ENCODE measurements at regions not wholly inside any gene's neighbourhood (a gene's known extent, or its start where the extent isn't known, plus 50 kb on each side); places are given as distances from the start of the nearest gene placed in this dataset.
"Not testable (repeated sequence)": the region's sequence is repeated elsewhere in the genome, so short reads cannot be mapped to it uniquely, and the experiment has no call there.

DNA sequence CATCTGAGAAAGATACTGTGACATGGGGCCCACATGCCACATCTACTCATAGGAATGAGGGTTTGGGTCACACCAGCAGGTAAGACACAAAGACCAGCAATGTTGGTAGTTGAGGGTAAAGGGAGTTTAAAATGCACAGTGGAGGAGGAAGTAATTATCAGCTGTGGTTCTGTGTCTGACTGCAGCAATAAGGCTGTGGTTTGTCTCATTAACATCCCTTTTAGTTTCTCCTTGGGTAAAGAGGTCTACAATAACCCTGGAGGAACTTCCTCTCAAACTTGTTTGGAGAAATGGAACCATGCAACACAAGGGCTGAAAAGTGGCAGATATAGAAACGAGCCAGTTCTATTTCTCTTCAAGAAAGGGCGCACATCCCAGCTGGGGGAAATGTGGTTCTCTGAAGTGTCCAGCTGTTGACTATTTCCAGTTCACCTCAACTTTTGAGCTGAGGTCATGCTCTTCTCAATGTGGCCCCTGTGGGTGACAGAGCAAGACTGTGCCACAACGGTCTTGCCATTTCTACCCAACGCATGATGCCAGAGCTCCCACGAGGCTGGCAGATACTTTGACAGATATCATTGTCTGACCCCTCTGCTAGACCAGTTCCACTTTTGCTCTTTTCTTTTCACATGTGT, 234.3 kb downstream of the SQOR start:
- peak; percentile 66 for DNase-seq

DNA sequence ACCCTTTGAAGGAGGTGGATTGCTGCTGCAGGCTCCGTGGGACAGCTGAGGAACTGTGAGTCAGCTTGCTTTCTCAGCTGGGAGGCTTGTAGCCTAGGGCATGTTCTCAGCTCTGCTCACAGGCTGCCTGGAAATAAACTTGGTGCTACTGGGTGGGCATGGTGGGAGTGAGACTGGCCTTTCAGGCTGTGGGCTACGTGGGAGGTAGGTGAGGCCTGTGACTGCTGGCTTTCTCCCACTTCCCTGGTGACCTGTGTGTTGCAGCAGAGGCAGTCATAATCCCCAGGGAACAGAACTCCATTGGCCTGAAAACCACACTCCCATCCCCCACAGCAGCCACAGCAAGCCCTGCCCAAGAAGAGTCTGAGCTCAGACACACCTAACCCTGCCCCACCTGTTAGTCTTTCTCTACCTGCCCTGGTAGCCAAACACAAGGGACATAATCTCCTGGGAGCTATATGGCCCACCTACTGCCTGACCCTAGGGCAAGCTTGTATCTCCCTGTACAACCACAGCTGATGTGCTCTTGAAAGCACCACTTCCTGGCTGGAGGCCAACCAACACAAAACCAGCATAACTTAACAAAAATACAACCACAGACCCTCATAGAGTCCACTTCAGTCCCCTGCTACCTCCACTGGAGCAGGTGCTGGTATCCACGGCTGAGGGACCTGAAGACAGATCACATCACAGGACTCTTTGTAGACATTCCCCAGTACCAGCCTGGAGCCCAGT, 236.5 kb downstream of the SQOR start:
- no peak for DNase-seq

DNA sequence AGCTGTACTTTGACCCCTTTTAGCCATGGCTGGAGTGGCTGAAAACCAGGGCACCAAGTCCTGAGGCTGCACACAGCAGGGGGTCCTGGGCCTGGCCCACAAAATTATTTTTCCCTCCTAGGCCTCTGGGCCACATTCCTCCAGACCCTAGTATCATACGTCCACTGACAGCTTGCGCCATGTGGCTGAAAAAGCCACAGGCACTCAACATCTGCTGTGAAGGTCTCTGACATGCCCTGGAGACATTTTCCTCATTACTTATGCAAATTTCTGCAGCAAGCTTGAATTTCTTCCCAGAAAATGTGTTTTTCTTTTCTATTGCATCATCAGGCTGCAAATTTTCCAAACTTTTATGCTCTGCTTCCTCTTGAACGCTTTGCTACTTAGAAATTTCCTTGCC, 239.0 kb downstream of the SQOR start:
- no peak for DNase-seq

DNA sequence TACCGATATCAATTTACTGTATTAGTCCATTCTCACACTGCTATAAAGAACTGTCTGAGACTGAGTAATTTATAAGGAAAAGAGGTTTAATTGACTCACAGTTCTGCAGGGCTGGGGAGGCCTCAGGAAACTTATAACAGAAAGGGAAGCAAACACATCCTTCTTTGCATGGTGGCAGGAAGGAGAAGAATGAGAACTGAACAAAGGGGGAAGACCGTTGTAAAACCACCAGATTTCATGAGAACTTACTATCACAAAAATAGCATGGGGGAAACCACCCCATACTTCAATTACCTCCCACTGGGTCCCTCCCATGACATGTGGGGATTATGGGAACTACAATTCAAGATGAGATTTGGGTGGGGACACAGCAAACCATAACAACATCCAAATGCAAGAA, 239.7 kb downstream of the SQOR start:
- not testable (repeated sequence) for DNase-seq

DNA sequence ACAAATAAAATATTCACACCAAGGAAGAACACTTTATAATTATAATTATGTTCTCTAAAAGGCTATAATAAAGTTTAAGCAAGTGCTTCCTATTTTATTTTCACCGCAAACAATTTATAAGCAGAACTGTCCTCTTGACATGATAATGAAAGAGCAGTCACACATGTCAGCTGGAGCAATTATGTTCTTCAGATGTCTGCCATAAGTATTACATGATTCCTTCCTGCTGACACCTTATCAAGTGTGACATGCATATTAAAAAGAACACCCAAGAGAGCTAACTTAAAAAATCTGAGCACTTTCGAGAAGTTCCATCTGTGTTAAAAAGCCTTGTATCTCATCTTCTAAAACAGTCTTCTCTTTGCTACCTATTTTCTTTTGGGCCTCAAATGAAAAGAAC, 249.5 kb downstream of the SQOR start:
- no peak for DNase-seq

DNA sequence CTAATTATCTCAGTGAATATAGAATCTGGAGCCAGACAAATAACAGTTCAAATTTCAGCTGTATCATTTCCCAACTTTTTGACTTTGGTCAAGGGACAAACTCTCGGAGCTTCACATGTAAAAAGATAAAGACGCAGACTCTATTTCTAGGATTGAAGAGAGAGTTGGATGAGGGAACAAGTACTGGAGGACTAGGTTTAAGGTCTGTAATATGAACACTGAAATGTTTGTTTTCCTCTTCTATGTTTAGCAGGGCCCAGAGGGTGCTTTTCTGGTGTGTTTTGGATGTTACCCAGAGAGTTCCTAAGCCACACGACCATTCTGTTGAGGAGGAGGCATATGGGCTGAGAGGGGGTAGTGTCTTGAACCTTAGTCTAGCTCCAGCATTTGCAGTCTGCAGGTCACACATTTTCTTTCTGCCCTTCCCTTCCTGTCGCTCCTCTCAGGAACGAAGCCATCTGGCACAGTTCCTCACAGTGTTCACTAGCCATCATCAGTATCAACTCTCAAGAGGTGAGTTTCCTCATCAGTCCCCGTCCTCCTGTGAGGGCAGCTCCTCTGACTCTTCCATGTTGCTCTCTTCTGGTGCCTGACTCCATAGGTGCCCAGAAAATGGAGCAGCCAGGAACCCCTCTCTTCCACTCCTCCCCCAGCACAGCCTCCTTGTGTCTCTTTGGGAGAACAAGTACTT, 250.1 kb downstream of the SQOR start:
- no peak for DNase-seq

DNA sequence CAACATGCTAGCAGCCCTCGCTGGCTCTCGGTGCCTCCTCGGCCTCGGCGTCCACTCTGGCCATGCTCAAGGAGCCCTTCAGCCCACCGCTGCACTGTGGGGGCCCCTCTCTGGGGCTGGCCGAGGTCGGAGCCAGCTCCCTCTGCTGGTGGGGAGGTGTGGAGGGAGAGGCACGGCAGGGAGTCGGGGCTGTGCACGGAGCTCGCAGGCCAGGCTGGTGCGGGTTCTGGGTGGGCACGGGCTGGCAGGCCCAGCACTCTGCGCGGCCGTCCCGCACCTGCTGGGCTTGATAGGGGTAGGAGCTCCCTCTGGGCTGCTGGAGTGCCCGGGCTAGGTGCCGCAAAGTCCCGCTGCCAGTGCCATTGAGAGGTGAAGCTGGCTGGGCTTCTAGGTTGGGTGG, 251.0 kb downstream of the SQOR start:
- no peak for DNase-seq

DNA sequence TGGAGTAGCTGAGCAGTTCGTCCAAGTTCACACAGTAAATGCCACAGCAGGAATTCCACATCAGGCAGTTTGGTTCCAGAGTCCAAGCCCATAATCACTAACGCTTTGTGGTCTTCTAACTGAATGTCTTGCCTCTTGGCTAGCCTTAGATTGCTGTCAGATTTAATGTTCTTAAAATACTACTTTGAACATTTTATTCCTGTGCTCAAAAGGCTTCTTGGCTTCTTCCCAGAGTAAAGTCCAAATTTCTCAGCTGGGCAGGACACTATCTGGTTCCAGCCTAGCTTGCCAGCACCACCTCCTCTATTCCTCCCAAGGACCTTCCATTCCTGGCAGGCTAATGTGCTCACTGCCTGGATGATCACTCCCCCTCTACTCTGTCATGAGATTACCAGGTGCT, 256.9 kb downstream of the SQOR start:
- no peak for DNase-seq

DNA sequence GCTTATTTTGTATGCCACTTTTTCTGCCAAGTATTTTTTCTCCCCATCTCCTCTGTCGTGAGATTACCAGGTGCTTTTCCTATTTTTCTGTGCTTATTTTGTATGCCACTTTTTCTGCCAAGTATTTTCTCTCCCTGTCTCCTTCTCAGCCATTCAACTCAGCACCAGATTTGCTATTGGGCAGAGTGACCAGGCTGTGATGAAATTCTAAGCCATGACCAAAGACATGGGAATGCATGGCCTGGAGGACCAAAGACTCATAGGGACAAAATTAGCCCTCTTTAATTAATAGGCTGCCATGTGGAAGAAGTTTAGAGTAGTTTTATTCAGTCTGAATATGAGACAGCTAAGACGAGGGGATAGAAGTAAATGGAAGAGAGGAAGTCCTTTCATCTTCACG, 257.4 kb downstream of the SQOR start:
- no peak for DNase-seq

DNA sequence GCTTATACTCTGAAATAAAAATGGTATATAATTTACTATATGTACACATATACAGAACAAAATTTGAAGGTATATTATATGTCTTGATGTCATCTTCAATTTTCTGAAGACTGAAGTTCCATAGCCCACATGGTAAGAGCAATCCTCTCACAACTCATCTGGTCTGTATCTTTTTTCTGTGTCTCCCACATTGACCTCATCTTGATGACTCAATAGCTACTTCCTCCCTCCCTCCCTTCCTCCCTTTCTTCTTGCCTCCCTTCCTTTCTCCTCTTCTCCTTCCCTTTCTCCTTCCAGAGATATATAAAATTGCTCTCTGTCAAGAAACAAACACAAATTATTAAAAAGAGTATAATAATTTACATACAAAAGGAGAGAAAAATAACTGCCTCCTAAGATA, 268.5 kb downstream of the SQOR start:
- DNase-seq: peak; percentile 9

DNA sequence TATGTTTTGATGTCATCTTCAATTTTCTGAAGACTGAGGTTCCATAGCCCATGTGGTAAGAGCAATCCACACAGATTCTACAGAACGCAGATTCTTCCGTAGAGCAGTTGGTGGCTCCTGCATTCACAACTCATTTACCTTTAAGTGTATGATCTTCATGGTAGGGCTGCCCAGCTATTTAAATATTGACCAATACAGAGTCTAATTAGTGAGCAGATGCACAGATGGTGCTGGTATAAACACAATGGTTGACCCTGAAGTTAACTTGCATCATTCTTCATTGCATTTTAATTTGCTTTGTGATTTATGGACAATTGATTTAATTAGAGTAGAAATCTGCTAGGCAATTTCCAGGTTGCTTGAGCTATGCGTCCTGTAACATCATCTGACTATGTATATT, 269.2 kb downstream of the SQOR start:
- no peak for DNase-seq

DNA sequence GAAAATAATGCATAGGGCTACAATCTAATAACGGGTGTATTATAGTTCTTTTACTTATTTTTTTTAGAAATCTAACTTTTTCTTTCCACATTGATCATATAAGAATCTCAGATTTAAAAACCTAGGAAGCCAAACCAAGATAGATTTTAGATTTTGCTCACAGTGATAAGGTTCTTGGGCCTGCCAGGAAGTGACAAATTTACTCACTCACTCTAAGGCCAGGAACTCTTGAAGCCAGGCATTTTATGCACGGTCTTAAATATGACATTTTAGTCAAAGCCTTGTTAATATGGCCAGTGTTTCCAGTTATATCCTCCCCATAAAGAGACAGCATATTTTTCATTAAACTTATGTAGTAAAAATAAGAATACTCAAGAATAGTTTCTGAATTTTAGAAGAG, 271.4 kb downstream of the SQOR start:
- no peak for DNase-seq

DNA sequence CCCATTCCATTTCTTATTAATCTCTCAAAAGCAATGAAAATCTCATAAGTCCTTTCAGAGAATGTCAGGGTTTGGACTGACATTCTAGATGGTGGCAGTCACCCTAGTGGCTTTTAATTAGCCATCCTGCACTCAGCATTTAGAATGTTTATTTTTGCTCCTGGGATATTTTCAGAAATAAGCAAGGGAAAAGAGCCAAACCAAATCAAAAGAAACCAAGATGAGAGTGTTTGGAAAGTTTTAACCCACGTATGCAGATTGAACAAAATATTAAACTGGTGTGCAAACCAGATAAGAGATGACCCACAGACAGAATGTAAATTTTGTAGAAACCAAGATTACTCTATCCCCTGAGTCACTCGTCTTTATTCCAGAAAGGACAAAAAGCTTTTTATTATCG, 275.8 kb downstream of the SQOR start:
- no peak for DNase-seq

DNA sequence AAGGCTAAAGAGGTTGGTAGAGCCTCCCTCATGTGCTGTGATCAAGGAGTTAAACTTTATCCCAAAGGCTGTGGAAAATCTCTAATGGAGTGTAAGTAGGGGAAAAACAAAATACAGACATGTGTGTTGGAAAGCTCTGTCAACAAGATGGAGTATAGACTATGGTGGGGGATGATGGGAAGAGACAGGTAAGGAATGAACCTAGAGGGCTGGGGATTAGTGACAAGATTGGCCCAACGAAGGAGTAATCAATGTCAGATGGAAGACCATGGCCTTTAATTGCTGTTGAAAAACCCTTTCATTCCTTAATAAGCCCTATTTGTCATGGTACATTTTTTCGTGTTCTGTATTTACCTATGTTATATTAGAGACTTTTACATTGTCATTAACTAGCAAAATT, 278.6 kb downstream of the SQOR start:
- no peak for DNase-seq

DNA sequence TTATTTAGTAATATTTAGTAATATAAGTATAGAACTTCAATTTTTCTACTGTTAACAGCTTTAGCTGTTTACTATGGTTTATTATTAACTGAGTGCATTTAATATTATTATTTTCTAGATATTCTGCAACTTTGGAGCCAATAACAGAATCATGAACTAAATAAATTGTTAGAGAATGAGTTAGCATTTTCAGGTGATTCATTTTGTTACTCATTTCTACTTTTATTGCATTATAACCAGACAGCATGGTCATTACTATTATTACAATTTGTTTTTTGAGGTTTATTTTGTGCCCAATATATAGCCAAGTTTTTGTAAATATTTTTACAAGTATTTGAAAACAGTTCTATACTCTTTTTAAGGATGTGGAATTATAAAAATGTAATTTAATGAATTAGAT, 279.6 kb downstream of the SQOR start:
- DNase-seq: no peak

DNA sequence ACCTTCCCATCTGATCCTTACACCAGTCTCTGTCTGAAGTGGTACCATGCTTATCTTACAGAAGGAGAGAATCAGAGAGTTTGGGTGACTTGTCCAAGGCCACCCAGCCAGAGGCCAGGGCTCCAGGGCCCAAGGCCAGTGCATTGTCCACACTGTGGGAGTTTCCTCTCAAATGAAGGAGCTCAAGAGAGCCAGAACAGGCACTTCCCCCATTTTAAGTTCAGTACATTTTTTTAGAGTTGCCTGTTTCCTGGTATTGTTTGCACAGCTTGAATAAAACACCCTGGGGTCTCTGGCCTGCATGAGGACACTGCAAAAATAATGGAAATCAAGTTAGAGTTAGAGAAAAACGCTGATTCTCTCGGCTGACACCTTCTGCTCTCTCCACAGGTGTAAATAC, 284.0 kb downstream of the SQOR start:
- DNase-seq: no peak

DNA sequence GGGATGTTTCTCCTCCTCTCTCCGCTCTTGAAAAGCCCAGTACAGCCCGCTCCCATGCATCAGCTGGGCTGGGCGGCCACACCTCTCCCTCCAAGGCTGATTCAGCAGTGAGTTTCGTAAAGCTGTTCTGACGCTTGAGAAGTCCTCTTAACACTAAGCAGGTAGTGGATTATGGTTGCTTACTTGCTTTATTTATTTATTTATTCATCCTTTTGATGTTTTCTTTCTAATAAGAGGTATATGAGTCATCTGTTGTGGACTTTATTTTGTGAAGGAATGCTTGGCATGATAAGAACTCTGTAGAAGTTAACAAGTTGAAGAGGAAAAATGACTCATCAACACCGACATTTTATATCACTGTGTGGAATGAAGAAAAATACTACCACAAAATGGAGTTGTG, 285.0 kb downstream of the SQOR start:
- peak; percentile 48 for DNase-seq

DNA sequence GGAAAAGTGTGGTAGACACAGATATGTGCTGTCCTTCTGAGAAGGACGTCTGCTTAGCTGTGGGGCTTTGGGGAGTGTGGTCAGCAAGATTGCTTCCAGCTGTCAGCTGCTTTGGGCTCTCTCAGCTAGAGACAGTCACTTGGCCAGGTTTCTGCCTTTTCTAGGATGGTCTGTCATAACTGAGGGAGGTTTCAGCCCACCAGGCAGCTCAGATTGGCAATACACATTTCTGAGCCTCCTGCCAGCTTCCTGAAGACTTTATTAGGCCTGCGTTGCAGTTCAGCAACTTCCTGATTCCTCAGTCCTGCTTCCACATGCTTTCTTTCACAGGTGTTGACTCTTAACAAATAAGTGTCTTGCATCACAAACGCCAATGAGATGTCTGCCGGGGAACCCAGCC, 286.5 kb downstream of the SQOR start:
- DNase-seq: no peak

DNA sequence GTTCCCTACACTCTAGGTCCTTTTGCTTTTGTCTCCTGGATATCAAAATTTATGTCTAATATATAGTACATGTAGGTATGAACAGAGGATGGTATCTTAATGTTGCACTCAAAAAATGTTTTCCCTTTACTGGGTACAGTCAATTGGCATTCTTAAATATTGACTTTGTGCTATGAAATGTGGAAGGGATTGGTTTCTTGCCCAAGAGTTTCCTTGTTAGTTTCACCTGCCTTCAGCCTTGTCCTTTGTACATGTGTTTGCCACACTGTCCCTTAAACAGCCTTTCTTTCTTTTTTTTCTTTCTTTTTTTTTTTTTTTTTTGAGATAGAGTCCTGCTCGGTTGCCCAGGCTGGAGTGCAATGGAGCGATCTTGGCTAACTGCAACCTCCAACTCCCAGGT, 287.1 kb downstream of the SQOR start:
- no peak for DNase-seq

DNA sequence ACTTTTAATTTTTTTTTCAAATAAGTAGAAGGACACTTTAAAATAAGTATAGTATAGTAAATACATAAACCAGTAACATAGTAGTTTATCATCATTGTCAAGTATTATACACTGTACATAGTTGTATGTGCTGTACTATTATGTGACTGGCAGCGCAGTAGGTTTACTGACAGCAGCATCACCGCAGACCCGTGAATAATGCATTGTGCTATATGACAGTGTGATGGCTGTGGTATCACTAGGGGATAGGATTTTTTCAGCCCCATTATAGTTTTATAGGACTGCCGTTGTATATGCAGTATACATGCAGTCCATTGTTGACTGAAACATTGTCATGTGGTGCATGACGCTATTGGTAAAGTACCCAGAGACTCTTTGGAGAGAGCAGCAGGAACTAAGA, 306.5 kb downstream of the SQOR start:
- DNase-seq: no peak

DNA sequence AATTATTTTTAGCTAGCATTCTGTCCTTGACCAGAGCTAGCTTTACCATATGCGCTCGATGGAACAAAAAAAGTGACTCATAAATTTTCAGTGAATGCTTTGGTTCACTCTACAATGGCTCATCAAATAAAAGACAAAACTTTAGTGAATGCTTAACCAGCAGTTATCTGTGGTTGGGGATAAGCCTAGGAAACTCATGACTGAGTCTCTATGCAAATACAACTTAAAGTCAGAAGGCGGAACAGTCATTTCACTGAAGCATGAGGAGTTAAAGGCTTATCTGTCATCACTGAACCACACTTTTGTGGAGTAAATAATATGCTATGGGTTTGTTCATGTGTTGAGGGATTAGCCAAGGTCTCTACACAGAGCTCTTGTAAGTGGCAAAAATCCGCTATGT, 308.4 kb downstream of the SQOR start:
- peak; percentile 5 for DNase-seq

DNA sequence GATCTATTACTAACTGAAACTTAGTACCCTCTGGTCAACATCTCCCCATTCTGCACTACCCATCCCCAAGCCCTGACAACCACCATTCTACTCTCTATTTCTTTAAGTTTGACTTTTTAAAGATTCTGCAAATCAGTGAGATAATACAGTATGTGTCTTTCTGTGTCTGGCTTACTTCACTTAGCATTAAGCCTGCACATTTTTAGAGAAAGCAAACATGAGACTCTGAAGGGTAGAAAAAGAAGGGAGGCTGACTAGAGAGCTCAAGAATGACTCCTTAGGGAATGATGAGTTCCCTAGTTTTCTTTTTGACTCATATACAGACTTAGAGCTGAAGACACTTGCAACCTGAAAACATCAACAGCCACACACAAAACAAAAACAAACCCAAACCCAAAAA, 311.3 kb downstream of the SQOR start:
- DNase-seq: no peak

DNA sequence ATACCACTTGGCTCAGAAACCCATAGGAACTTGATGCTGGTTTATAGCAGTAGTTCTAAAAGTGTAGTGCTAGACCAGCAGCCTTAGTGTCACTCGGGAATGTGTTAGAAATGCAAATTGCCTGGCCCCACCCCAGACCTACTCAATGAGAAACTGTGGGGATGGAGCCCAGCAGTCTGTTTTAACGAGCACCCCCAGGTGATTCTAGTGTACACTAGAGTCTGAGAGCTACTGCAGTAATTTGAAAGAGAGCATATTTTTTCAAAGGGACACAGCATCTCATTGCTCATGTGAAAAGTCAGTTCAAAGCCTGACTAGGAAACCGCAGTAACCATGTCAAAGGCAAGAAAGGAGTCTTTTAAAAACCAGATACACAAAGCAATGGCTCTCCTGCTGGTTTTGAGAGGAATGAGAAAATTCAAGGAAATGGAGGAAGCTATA, 313.4 kb downstream of the SQOR start:
- DNase-seq: no peak

DNA sequence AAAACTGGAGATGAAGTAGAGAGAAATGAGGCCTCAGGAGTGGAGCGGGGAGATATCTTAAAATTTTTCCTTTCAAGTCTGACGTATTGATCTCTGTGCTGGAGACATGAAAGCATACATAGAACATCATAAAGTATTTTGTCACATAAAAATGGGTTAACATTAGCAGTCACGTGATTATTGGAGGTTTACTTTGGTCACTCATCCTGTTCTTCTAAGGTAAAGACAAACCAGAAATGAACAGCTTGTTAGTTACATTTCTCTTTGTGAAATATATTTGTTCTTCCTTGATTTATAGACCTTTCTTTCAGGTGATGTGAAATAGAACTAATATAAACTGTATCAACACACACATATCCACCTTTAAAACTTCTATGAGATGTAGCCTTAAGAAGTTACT, 324.1 kb downstream of the SQOR start:
- DNase-seq: no peak

DNA sequence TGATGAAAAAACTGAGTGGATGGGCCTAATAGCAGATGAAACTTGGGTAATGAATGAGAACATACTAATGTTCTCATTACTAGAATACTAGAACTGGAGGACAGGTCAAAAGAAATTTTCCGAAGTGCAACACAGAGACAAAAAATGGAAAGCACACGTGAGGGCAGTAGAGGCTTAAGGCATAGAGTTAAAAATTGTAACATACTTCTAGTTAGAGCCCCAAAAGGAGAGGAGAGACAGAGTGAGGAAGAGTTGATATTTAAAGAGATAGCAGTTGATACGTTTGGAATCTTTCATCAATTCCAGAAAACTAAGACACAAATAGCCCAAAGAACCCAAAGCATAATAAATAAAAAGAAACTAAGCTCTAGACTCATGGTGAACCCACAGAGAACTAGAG, 327.9 kb downstream of the SQOR start:
- no peak for DNase-seq
